ENCODE measurements at regions not wholly inside any gene's neighbourhood (a gene's known extent, or its start where the extent isn't known, plus 50 kb on each side); places are given as distances from the start of the nearest gene placed in this dataset.
"Not testable (repeated sequence)": the region's sequence is repeated elsewhere in the genome, so short reads cannot be mapped to it uniquely, and the experiment has no call there.

GRCh38 chr3:20523293-20523692 is 337.3 kb upstream of the SGO1 start:
- Histone ChIP-seq H3K27ac (ENCODE audit: low read depth, low read length) (no peak overlapping the region), H3K27me3 (ENCODE audit: insufficient read depth, low read length) (no peaks in the 10 kb centered on the region), H3K4me3 (replicated peaks in 1 of 2; ENCODE audit: low read depth in 1 of 2, low read length in 2 of 2) (no peak overlapping the region), H3K4me1 (ENCODE audit: control insufficient read depth in 1 of 2, insufficient read depth in 2 of 2, low read length in 2 of 2) (no peaks in the 10 kb centered on the region), H2AFZ (ENCODE audit: low read depth, low read length, poor library complexity, severe bottlenecking) (no peak overlapping the region), H3K36me3 (ENCODE audit: control insufficient read depth in 1 of 2, insufficient read depth in 2 of 2, low read length in 2 of 2) (no peaks in the 10 kb centered on the region), H4K20me1 (ENCODE audit: insufficient read depth) (no peaks in the 10 kb centered on the region), H3K79me2 (ENCODE audit: insufficient read depth, low read length) (no peaks in the 10 kb centered on the region), H3K4me2 (ENCODE audit: low read length) (no peak overlapping the region), H3K9ac (ENCODE audit: low read length) (no peak overlapping the region), H3K9me3 (ENCODE audit: control insufficient read depth in 1 of 2, insufficient read depth in 1 of 2, low read depth in 1 of 2, low read length in 2 of 2) (peaks cover 0 to 4% of the 10 kb centered on the region in 2 experiments; a peak in 2 of 4 replicates), H3K9me2 (ENCODE audit: insufficient read depth) (no peaks in the 10 kb centered on the region)
- TF ChIP-seq ELF1 (IDR thresholded peaks at IDR 0.05; ENCODE audit: borderline replicate concordance, low read depth) (no peak), EZH2phosphoT487 (IDR thresholded peaks at IDR 0.05; ENCODE audit: borderline replicate concordance) (no peak), CEBPB (IDR thresholded peaks at IDR 0.05; ENCODE audit: low read depth) (no peak), FOSL1 (IDR thresholded peaks at IDR 0.05; ENCODE audit: low read depth) (no peak), ATF3 (IDR thresholded peaks at IDR 0.05) (no peak), EZH2 (IDR thresholded peaks at IDR 0.05) (no peak), CBX3 (IDR thresholded peaks at IDR 0.05; ENCODE audit: low read depth) (no peak)
- RAD21 ChIA-PET (ENCODE audit: low non-redundant PET in 1 of 2, low total read pairs in 2 of 2, uncharacterized antibody in 2 of 2, unreplicated experiment in 2 of 2) = no interaction called here
- intact Hi-C loops (cut with micrococcal nuclease) = no loop called here
- DNase-seq (ENCODE audit: low read depth, low spot score) (no peak), ATAC-seq (no peak)
- BruUV-seq (replicated peaks) = no TSS peak
- POLR2A ChIA-PET = no interaction called here
- CTCF ChIA-PET = no interaction called here

- H3K4me2 ChIP-seq (ENCODE audit: low read length); H3K27me3 ChIP-seq (ENCODE audit: insufficient read depth, low read length); H2AFZ ChIP-seq (ENCODE audit: low read depth, low read length, poor library complexity, severe bottlenecking); DNase-seq (ENCODE audit: low read depth, low spot score); RAD21 ChIA-PET (ENCODE audit: low non-redundant PET in 1 of 2, low total read pairs in 2 of 2, uncharacterized antibody in 2 of 2, unreplicated experiment in 2 of 2); BruUV-seq (replicated peaks); H4K20me1 ChIP-seq (ENCODE audit: insufficient read depth); H3K9me3 ChIP-seq (ENCODE audit: control insufficient read depth in 1 of 2, insufficient read depth in 1 of 2, low read depth in 1 of 2, low read length in 2 of 2); POLR2A ChIA-PET; H3K27ac ChIP-seq (ENCODE audit: low read depth, low read length); intact Hi-C loops (cut with micrococcal nuclease); H3K79me2 ChIP-seq (ENCODE audit: insufficient read depth, low read length); H3K36me3 ChIP-seq (ENCODE audit: control insufficient read depth in 1 of 2, insufficient read depth in 2 of 2, low read length in 2 of 2); H3K4me1 ChIP-seq (ENCODE audit: control insufficient read depth in 1 of 2, insufficient read depth in 2 of 2, low read length in 2 of 2); H3K4me3 ChIP-seq (replicated peaks in 1 of 2; ENCODE audit: low read depth in 1 of 2, low read length in 2 of 2); H3K9me2 ChIP-seq (ENCODE audit: insufficient read depth); ATAC-seq; CTCF ChIA-PET; H3K9ac ChIP-seq (ENCODE audit: low read length): not testable (repeated sequence)
Observed at GRCh38 chr3:20517316-20517715, 331.3 kb upstream of the SGO1 start.

Data from HCT116 (cell line).